ENCODE measurements at regions not wholly inside any gene's neighbourhood (a gene's known extent, or its start where the extent isn't known, plus 50 kb on each side); places are given as distances from the start of the nearest gene placed in this dataset.

DNA sequence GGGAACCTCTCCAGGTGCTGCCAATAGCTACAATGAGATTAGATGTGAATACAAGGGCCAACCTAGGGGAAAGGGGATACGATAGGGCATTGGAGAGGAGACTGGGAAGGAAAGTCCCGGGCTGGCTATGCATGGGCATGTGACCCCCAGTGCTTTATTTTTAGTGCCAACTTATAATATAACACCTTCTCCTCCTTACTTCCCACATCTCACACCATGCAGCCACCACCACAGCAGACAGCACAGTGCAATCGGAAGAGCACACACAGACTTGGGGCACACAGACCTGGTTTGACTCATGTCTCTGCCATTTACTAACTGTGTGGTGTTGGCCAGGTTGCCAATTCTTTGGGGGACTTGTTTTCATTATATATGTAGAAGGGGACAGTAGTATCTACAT lies 85.4 kb downstream of the TOMM20 start:
- H4K20me1 ChIP-seq (ENCODE audit: insufficient read depth, low read length) = no peaks in the 10 kb centered on the region
- no peak overlapping the region for H3K27ac ChIP-seq (ENCODE audit: low read depth in 1 of 2, low read length in 2 of 2)
- no peak overlapping the region for H3K9ac ChIP-seq (ENCODE audit: insufficient read depth, low read length, poor library complexity, severe bottlenecking)
- no CpG with 5 or more reads among the region's 3 CpGs for WGBS (ENCODE audit: insufficient coverage)
- no peak overlapping the region for H2AFZ ChIP-seq (ENCODE audit: insufficient read depth, low read depth, low read length, poor library complexity, severe bottlenecking)
- TF ChIP-seq, protein P1, sequence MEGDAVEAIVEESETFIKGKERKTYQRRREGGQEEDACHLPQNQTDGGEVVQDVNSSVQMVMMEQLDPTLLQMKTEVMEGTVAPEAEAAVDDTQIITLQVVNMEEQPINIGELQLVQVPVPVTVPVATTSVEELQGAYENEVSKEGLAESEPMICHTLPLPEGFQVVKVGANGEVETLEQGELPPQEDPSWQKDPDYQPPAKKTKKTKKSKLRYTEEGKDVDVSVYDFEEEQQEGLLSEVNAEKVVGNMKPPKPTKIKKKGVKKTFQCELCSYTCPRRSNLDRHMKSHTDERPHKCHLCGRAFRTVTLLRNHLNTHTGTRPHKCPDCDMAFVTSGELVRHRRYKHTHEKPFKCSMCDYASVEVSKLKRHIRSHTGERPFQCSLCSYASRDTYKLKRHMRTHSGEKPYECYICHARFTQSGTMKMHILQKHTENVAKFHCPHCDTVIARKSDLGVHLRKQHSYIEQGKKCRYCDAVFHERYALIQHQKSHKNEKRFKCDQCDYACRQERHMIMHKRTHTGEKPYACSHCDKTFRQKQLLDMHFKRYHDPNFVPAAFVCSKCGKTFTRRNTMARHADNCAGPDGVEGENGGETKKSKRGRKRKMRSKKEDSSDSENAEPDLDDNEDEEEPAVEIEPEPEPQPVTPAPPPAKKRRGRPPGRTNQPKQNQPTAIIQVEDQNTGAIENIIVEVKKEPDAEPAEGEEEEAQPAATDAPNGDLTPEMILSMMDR (IDR thresholded peaks at IDR 0.05) = no peak
- Mint-ChIP-seq H3K4me3 (no peak overlapping the region), H3K27me3 (ENCODE audit: low read depth in 3 of 3) (peaks cover 0 to 1% (median 0%) of the 10 kb centered on the region in 3 donors), H3K4me1 (peaks cover 42% of the 10 kb centered on the region), H3K36me3 (peaks cover 0 to 1% of the 10 kb centered on the region in 2 donors), H3K27ac (no peak overlapping the region), H3K9me3 (peaks cover 0 to 5% (median 3%) of the 10 kb centered on the region in 7 donors)
- H3K9me3 ChIP-seq (replicated peaks in 1 of 2; ENCODE audit: control insufficient read depth in 1 of 2, insufficient read depth in 1 of 2, low read length in 2 of 2) = no peaks in the 10 kb centered on the region
- no peaks in the 10 kb centered on the region for H3K36me3 ChIP-seq (replicated peaks in 1 of 2; ENCODE audit: control insufficient read depth in 1 of 2, insufficient read depth in 2 of 2, low read length in 2 of 2)
- DNase-seq = no peak
- intact Hi-C loops (cut with micrococcal nuclease) = no loop called here
- no peaks in the 10 kb centered on the region for H3K79me2 ChIP-seq (ENCODE audit: insufficient read depth, low read length)
- H3K27me3 ChIP-seq (ENCODE audit: control insufficient read depth in 2 of 2, insufficient read depth in 2 of 2, low read length in 2 of 2) = no peaks in the 10 kb centered on the region
- peaks cover 34 to 38% of the 10 kb centered on the region in 2 donors for H3K4me1 ChIP-seq (ENCODE audit: control insufficient read depth in 1 of 2, insufficient read depth in 2 of 2, low read length in 2 of 2)
- H3K4me3 ChIP-seq (replicated peaks in 1 of 3; ENCODE audit: low read depth in 2 of 3, low read length in 3 of 3) = no peak overlapping the region
- no peak overlapping the region for H3K4me2 ChIP-seq (replicated peaks; ENCODE audit: extremely low read depth, low read length, poor library complexity, severe bottlenecking)

DNA sequence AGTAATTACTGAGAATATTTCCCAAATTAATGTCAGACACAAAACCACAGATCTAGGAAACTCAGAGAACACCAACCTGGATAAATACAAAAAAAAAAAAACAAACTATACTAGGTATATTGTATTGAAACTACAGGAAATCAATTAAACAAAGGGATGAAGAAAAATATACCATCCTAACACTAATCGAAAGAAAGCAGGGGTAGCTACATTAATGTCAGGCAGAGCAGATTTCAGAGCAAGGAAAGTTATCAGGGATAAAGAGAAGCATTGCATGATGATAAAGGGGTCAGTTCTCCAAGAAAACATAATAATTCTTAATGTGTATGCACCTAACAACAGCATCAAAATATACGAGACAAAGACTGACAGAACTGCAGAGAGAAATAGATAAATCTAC lies 89.9 kb downstream of the TOMM20 start:
- Mint-ChIP-seq H3K4me3 (no peak overlapping the region), H3K27ac (peak overlapping the region in 1 of 7 donors; percentile 59), H3K27me3 (ENCODE audit: low read depth in 3 of 3) (peaks cover 0 to 3% (median 0%) of the 10 kb centered on the region in 3 donors), H3K36me3 (peaks cover 2% of the 10 kb centered on the region in 2 donors), H3K9me3 (peaks cover 0 to 8% (median 6%) of the 10 kb centered on the region in 7 donors), H3K4me1 (peaks cover 29% of the 10 kb centered on the region)
- Histone ChIP-seq H3K9ac (ENCODE audit: insufficient read depth, low read length, poor library complexity, severe bottlenecking) (no peak overlapping the region), H2AFZ (ENCODE audit: insufficient read depth, low read depth, low read length, poor library complexity, severe bottlenecking) (no peak overlapping the region), H3K27ac (ENCODE audit: low read depth in 1 of 2, low read length in 2 of 2) (no peak overlapping the region), H3K4me3 (replicated peaks in 1 of 3; ENCODE audit: low read depth in 2 of 3, low read length in 3 of 3) (no peak overlapping the region), H3K36me3 (replicated peaks in 1 of 2; ENCODE audit: control insufficient read depth in 1 of 2, insufficient read depth in 2 of 2, low read length in 2 of 2) (no peaks in the 10 kb centered on the region), H4K20me1 (ENCODE audit: insufficient read depth, low read length) (no peaks in the 10 kb centered on the region), H3K4me1 (ENCODE audit: control insufficient read depth in 1 of 2, insufficient read depth in 2 of 2, low read length in 2 of 2) (peaks cover 24 to 29% of the 10 kb centered on the region in 2 donors), H3K9me3 (replicated peaks in 1 of 2; ENCODE audit: control insufficient read depth in 1 of 2, insufficient read depth in 1 of 2, low read length in 2 of 2) (no peaks in the 10 kb centered on the region), H3K27me3 (ENCODE audit: control insufficient read depth in 2 of 2, insufficient read depth in 2 of 2, low read length in 2 of 2) (no peaks in the 10 kb centered on the region), H3K4me2 (replicated peaks; ENCODE audit: extremely low read depth, low read length, poor library complexity, severe bottlenecking) (no peak overlapping the region), H3K79me2 (ENCODE audit: insufficient read depth, low read length) (no peaks in the 10 kb centered on the region)
- DNase-seq = no peak
- TF ChIP-seq, protein P1 (IDR thresholded peaks at IDR 0.05) = no peak
- intact Hi-C loops (cut with micrococcal nuclease) = no loop called here
- WGBS (ENCODE audit: insufficient coverage) = no CpG with 5 or more reads among the region's 2 CpGs

Measured in CD14-positive monocyte (primary cell).